ENCODE measurements at regions not wholly inside any gene's neighbourhood (a gene's known extent, or its start where the extent isn't known, plus 50 kb on each side); places are given as distances from the start of the nearest gene placed in this dataset.

GRCh38 chr17:72022328-72023275 is 98.2 kb upstream of the SOX9 start:
- DNase-seq: no peak

DNA sequence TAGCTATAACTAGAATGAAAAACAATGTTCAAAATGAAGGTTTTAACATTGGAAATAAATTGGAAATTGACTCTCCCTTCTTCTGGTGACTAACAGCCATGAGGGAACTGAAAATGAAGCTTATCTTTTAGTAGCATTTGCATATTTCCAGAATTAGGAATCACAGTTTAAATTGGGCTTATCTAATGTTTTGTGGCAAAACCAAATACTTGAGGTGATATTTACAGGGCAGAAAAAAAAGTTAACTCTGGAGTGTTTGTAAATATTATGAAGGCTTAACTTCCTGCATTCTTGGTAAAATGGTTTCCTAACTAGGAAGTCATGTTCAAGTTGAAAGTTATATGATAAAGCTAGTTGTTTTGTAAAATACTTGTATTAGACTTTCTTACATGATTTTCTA is 96.4 kb upstream of the SOX9 start:
- DNase-seq: no peak

- no peak for DNase-seq
These were observed 95.7 kb upstream of the SOX9 start for GRCh38 chr17:72025113-72025512.

GRCh38 chr17:72030067-72030899 is 90.5 kb upstream of the SOX9 start:
- DNase-seq: peak; percentile 1

DNA sequence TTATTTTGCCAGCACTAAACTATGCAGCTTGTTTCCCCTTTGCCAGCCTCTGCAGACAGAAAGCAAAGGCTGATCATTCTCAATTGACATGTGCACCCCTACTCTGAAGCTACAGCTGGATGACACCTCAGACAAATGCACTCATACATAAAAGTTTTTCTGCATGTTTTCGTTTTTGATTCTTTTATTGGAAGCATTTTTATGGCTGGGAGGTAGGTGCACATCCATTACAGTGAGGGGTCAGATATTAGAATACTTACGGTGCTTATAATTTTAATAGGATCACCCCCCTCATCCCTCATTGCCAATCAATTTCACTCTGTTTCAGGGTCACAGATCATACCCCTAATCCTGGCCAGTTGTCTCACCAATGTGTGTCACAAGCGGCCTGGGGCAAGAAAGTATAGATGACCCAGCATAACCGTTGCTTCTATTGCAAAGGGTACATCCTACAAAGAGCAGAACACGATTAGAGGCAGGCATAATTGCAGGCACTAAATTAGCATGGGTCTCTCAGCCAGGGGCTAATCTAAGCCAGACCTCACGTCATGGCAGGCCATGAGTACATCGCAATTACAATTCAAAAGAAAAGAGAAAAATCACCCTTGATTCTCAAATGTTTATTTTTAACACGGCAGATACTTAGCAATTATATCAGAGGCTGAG is 89.5 kb upstream of the SOX9 start:
- no peak for DNase-seq

GRCh38 chr17:72033334-72033733 is 87.5 kb upstream of the SOX9 start:
- DNase-seq: no peak

DNA sequence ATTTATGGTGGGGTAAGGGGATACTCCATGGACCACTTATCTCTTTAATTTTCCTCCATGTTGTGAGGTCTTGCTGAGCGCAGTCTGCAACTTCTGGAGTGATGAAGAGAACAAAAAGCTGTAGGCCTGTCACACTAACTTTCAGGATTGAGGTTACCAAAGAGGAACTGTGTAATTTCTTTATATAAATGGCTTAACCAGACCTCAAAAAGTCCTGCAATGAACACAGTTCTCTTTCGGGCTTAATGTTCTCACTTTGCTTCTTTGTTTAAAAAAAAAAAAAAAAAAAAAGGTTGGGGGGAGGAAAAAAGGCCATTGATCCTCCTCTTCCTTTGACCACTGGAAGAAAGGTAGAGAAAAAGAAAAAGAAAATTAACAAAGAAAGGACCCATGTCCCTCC is 86.8 kb upstream of the SOX9 start:
- DNase-seq: no peak

GRCh38 chr17:72038427-72038826 is 82.4 kb upstream of the SOX9 start:
- DNase-seq: no peak

DNA sequence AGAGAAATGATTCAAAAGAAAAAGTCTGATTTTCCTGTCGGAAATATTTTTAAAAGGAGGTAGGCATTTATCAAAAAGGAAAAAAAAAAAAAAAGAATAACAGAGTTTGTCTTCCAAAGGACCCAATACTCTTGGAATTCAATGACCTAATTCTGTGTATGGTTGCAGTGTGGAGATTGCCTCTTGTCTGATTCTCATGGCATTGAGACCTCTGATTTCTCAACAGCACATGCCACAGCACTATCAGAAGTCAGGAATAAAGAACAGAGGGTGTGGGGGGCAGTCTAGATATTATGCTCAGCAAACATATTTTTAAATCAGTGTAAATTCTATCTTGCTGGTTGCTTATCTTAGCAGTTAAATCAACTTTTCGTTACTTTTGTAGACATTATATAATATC is 81.3 kb upstream of the SOX9 start:
- no peak for DNase-seq

GRCh38 chr17:72046178-72046577 is 74.6 kb upstream of the SOX9 start:
- DNase-seq: no peak

- DNase-seq: no peak
These were observed 73.9 kb upstream of the SOX9 start for GRCh38 chr17:72046643-72047612.

DNA sequence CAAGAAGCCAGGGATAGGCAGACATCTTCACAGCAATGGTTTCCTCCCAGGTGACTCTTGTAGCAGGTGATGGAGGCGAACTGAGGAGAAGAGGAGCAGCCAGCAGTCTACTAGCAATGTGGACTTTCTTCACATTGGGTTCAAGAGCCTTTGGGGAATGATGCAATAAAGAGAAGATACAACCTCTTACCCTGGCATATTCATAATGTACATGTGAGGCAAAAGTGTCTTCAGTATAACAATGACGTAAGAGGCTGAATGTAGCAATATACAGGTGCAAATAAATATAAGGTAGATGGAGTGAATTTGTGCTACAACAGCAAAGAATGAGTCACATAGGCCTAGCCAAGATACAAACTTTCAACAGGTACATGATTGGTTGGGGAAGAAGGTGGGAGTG is 70.9 kb upstream of the SOX9 start:
- DNase-seq: no peak

- DNase-seq: no peak
These were observed 67.8 kb upstream of the SOX9 start for GRCh38 chr17:72053036-72053435.

GRCh38 chr17:72053449-72053848 is 67.4 kb upstream of the SOX9 start:
- no peak for DNase-seq

DNA sequence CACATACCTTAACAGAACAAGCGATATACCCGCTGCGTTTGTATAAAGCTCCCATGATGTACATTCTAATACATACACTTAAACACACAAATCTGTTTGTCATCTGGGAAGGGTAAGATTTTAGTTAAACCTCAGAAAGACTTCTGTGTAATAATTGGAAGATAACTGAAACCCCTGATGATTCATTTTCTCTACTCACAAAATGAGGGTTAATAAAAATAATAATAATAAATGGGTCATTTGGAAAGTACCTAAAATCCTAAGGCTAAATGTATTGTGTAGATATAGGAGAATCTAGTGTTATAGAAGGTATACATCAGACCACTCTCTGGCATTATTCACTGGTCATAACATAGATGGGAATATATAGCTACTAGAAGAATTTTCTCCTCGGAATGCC is 64.7 kb upstream of the SOX9 start:
- DNase-seq: no peak

DNA sequence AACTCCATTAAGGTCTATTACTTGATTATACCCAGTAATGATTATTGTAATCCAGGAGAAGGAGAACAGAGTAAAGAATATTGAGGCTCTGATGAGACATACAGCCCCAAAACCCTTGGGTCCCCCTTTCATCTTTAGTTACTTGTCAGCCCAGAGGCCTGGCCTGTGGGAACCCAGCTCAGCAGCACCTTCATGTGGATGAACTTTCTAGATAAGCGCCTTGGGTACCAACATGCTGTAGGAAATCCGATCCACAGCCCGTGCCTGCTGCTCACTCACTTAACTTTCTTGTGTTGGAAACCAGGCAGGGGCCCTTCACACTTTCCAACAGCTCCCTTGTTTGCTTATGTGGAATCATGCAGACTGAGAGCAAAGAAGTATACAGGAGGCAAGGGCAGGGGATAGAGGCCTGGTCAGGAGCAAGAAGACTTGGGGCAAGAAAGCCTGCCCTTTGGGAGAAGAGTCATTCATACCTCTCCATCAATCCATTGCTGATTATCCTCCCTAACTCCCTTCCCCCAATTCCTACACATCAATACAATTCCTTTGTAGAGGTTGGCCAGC is 64.0 kb upstream of the SOX9 start:
- DNase-seq: no peak

DNA sequence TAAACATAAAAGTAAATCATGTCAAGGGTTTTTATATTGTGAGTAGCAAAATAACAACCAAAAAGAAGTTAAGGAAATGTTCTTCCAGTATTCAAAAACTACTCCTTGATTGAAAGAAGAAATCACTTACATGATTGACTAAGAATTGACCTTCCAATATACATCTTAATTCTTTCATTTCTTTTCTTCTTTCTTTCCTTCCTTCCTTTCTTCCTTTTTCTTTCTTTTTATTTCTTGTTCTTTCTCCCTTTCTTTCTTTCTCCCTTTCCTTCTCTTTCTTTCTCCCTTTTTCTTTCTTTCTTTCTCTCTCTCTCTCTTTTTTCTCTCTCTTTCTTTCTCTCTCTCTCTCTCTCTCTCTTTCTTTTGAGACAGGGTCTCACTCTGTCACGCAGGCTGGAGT is 60.7 kb upstream of the SOX9 start:
- no peak for DNase-seq

DNA sequence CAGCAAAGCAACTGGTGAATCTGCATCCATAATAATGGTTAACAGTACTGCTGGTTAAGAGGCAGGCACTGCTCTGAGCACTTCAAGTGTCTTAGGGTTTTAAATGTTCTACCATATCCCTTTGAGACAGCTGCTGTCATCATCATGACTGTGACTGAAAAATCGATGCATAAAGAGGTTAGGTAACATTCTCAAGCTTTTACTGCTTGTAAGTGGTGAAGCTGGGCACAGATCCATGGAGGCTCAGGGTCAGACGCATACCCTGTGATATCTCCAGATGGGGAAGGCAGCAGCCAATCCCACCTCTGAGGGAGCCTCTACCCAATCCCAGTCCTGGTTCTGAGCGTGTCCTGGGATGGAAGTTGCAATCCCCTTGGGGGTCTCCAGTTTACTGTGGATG is 57.6 kb upstream of the SOX9 start:
- no peak for DNase-seq

DNA sequence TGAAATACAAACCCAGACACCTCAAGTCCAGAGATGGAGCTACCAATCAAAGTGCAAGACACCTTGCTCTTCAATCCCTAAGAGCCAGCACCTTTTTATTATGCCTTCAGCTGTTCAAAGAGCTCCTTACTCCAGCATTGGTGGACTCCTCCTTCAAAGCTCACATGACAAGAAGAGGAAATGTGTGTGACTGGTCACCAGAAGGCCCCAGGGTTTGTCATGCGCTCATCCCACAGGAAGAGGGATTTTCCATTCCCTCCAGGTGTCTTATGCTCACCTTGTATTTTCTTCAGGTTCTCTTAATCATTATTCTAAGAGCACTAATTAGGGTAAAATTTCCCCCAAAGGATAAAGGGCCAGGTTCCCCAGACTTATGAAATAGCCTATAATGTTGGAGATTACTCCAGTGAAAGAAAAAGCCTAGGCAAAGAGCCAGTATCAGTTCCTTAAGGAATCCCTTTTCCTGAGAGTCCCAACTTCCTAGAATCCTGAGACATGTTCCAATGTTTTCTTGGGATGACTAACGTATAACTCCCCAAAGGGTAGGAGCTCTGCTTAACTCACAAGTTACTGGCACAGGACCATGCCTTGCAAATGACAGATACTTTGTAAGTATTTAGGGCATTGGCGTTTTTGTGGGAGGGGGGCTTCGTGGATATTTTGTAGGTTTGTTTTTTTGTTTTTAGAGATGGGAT is 56.9 kb upstream of the SOX9 start:
- DNase-seq: no peak

- no peak for DNase-seq
These were observed 56.1 kb upstream of the SOX9 start for GRCh38 chr17:72064606-72065193.

DNA sequence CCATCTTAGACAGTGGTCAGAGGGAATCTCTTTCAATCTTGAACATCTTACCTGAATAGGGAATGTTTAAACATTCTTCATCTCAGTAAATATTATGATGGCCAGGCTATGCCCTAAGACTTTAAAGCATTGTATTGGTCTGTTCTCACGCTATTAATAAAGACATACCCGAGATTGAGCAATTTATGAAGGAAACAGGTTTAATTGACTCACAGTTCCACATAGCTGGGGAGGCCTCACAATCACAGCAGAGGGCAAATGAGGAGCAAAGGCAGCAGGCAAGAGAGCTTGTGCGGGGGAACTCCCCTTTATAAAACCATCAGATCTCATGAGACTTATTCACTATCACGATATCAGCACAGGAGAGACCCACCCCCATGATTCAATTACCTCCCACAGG is 55.3 kb upstream of the SOX9 start:
- DNase-seq: no peak

Measured in CD4-positive, alpha-beta T cell treated with Interleukin-4 for 4 hours (primary cell).